Thymus (tissue), 11 donors: ENCODE measurements at regions not wholly inside any gene's neighbourhood (a gene's known extent, or its start where the extent isn't known, plus 50 kb on each side); places are given as distances from the start of the nearest gene placed in this dataset.
"Not testable (repeated sequence)": the region's sequence is repeated elsewhere in the genome, so short reads cannot be mapped to it uniquely, and the experiment has no call there.

Experiments used
- DNase-seq, 9 donors: peaks; one replicate each; pipeline ENCODE4 v3.0.0-alpha.2; 2013; ENCODE audit warnings: low spot score in 9 of 9, low read depth in 6 of 9, missing footprints in 1 of 9
- H3K27ac ChIP-seq, 2 donors: one replicate each; pipeline ENCODE4 v1.5.1; 2013; ENCODE audit warnings: control low read depth in 1 of 2, low read depth in 1 of 2, low read length in 1 of 2, mild to moderate bottlenecking in 1 of 2, moderate library complexity in 1 of 2
- H3K27me3 ChIP-seq, 2 donors: one replicate each; pipeline ENCODE4 v1.5.1; 2013; ENCODE audit warnings: low read length in 1 of 2; ENCODE audit not compliant: control insufficient read depth in 2 of 2, insufficient read depth in 1 of 2
- H3K36me3 ChIP-seq, 2 donors: one replicate each; pipeline ENCODE4 v1.5.1; 2013; ENCODE audit warnings: low read length in 1 of 2, mild to moderate bottlenecking in 1 of 2, moderate library complexity in 1 of 2; ENCODE audit not compliant: control insufficient read depth in 2 of 2, insufficient read depth in 2 of 2
- H3K4me1 ChIP-seq, 2 donors: one replicate each; pipeline ENCODE4 v1.5.1; 2013; ENCODE audit warnings: low read length in 2 of 2; ENCODE audit not compliant: control insufficient read depth in 2 of 2, insufficient read depth in 2 of 2
- H3K4me3 ChIP-seq, 2 donors: one replicate each; pipeline ENCODE4 v1.5.1; 2013; ENCODE audit warnings: low read length in 2 of 2, control low read depth in 1 of 2, mild to moderate bottlenecking in 1 of 2
- H3K9me3 ChIP-seq, 2 donors: one replicate each; pipeline ENCODE4 v1.5.1; 2013; ENCODE audit warnings: low read length in 1 of 2, mild to moderate bottlenecking in 1 of 2; ENCODE audit not compliant: control insufficient read depth in 2 of 2, insufficient read depth in 1 of 2
- WGBS: extraction: QIAGEN DNeasy Blood & Tissue Kit; methylation state at CpG from one replicate; pipeline ENCODE4 v1.1.7; 2013; 5-methylcytosine and 5-hydroxymethylcytosine counted together
- donor health status: healthy.

- no peak for DNase-seq
Measured at GRCh38 chr16:31713945-31714902, 159.4 kb upstream of the ZNF267 start.

GRCh38 chr16:31714903-31715504 lies 158.6 kb upstream of the ZNF267 start:
- H3K27ac ChIP-seq: no peak overlapping the region
- WGBS: 41% methylated on average over 2 of the region's 2 CpGs

More at GRCh38 chr16:31713945-31714902, 159.4 kb upstream of the ZNF267 start:
- H3K4me1 ChIP-seq: peaks cover 13 to 18% of the 10 kb centered on the region in 2 donors
- peaks cover 0 to 2% of the 10 kb centered on the region in 2 donors for H3K9me3 ChIP-seq
- H3K27me3 ChIP-seq: no peaks in the 10 kb centered on the region
- H3K27ac ChIP-seq: peak overlapping the region in 1 of 2 donors; percentile 56
- peaks cover 4 to 5% of the 10 kb centered on the region in 2 donors for H3K36me3 ChIP-seq
- H3K4me3 ChIP-seq: peak overlapping the region; percentile 80 to 87
- 70% methylated on average over 12 of the region's 12 CpGs for WGBS

DNA sequence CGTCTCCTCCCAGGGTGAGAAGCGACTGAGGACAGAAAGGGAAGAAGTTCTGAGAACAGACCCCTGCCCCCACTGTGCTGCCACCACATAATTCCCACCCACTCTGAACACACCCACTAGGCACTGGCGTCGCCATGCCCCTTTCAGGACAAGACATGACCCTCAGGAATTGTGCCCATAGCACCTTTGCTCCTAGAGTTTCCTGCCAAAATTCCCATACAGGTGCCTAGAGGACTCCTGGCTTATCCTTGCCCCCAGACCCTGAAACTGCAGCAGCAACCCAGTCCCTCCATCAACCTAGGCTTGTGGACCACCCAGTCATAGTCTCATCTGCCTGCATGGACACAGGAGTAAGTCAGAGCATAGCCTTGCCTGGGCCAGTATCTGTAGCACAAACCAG lies 157.7 kb upstream of the ZNF267 start:
- Histone ChIP-seq H3K9me3 (peaks cover 0 to 2% of the 10 kb centered on the region in 2 donors), H3K4me3 (no peak overlapping the region), H3K36me3 (peaks cover 4% of the 10 kb centered on the region in 2 donors), H3K4me1 (peaks cover 13 to 16% of the 10 kb centered on the region in 2 donors), H3K27ac (no peak overlapping the region), H3K27me3 (no peaks in the 10 kb centered on the region)
- 98% methylated on average over 4 of the region's 4 CpGs for WGBS
- no peak for DNase-seq

More at GRCh38 chr16:31714903-31715504, 158.6 kb upstream of the ZNF267 start:
- H3K4me1 ChIP-seq: peaks cover 13 to 16% of the 10 kb centered on the region in 2 donors
- DNase-seq: peak in 1 of 9 donors; percentile 19
- H3K27me3 ChIP-seq: no peaks in the 10 kb centered on the region
- peaks cover 4% of the 10 kb centered on the region in 2 donors for H3K36me3 ChIP-seq
- peaks cover 0 to 2% of the 10 kb centered on the region in 2 donors for H3K9me3 ChIP-seq
- no peak overlapping the region for H3K4me3 ChIP-seq

DNA sequence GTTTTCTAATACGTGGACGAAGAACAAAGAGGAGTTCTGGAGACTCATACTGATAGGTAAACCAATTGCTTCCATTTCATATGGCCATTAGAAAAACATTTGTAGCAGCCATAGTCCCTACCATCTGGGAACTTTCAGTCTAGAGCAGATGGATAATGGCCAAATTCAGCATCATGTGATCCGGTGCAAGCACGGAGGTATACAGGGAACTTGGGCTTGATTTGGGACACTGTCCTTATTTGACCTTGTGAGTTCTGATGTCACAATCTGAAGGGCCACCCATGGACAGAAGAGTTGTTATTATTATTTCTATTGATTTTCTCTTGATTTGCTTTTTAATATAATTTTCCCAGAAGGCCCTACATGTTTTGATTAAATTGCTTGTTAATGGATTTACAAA lies 154.6 kb upstream of the ZNF267 start:
- DNase-seq: no peak
- Histone ChIP-seq H3K9me3 (peaks cover 0 to 2% of the 10 kb centered on the region in 2 donors), H3K27me3 (no peaks in the 10 kb centered on the region), H3K27ac (no peak overlapping the region), H3K4me3 (no peak overlapping the region), H3K36me3 (peaks cover 9 to 10% of the 10 kb centered on the region in 2 donors), H3K4me1 (peaks cover 13 to 16% of the 10 kb centered on the region in 2 donors)
- 96% methylated on average over 4 of the region's 4 CpGs for WGBS

GRCh38 chr16:31727553-31727952 lies 146.1 kb upstream of the ZNF267 start:
- no peak overlapping the region for H3K4me3 ChIP-seq
- H3K27me3 ChIP-seq: no peaks in the 10 kb centered on the region
- H3K36me3 ChIP-seq: peaks cover 10 to 12% of the 10 kb centered on the region in 2 donors
- DNase-seq: no peak
- no peaks in the 10 kb centered on the region for H3K4me1 ChIP-seq
- H3K9me3 ChIP-seq: no peaks in the 10 kb centered on the region
- no peak overlapping the region for H3K27ac ChIP-seq

GRCh38 chr16:31734265-31734664 lies 139.3 kb upstream of the ZNF267 start:
- WGBS: 98% methylated on average over 3 of the region's 3 CpGs
- no peaks in the 10 kb centered on the region for H3K27me3 ChIP-seq
- no peaks in the 10 kb centered on the region for H3K4me1 ChIP-seq
- no peaks in the 10 kb centered on the region for H3K9me3 ChIP-seq
- no peak overlapping the region for H3K4me3 ChIP-seq
- H3K36me3 ChIP-seq: peaks cover 4 to 5% of the 10 kb centered on the region in 2 donors
- no peak for DNase-seq
- H3K27ac ChIP-seq: no peak overlapping the region

GRCh38 chr16:31745098-31745497 lies 128.5 kb upstream of the ZNF267 start:
- not testable (repeated sequence) for H3K27ac ChIP-seq, H3K4me3 ChIP-seq, DNase-seq, H3K4me1 ChIP-seq, H3K36me3 ChIP-seq, H3K27me3 ChIP-seq
- peaks cover 8 to 11% of the 10 kb centered on the region in 2 donors for H3K9me3 ChIP-seq

- over 99% methylated on average over 2 of the region's 2 CpGs for WGBS
- no peak overlapping the region for H3K27ac ChIP-seq
- H3K4me3 ChIP-seq: no peak overlapping the region
- H3K9me3 ChIP-seq: peaks cover 8 to 15% of the 10 kb centered on the region in 2 donors
- H3K4me1 ChIP-seq: no peaks in the 10 kb centered on the region
- DNase-seq: no peak
- no peaks in the 10 kb centered on the region for H3K27me3 ChIP-seq
- H3K36me3 ChIP-seq: peaks cover 0 to 10% of the 10 kb centered on the region in 2 donors
Measured at GRCh38 chr16:31745900-31746299, 127.7 kb upstream of the ZNF267 start.

DNA sequence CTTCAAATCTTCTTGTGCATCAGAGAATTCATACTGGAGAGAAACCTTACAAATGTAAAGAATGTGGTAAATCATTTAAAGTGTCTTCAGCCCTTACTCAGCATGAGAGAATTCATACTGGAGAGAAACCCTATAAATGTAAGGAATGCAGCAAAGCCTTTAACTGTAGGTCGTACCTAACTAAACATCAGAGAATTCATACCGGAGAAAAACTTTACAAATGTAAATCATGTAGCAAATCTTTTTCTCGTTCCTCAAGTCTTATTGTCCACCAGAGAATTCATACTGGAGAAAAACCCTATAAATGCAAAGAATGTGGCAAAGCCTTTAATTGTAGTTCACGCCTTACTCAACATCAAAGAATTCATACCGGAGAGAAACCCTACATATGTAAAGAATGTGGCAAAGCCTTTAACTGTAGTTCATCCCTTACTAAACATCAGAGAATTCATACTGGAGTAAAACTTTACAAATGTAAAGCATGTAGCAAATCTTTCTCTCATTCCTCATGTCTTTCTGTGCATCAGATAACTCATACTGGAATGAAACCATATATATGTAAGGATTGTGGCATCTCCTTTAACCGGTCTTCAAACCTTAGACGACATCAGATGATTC lies 118.5 kb upstream of the ZNF267 start:
- H3K9me3 ChIP-seq: peaks cover 5 to 9% of the 10 kb centered on the region in 2 donors
- DNase-seq: no peak
- H3K4me1 ChIP-seq: no peaks in the 10 kb centered on the region
- 92% methylated on average over 7 of the region's 7 CpGs for WGBS
- no peaks in the 10 kb centered on the region for H3K27me3 ChIP-seq
- H3K36me3 ChIP-seq: peaks cover 0 to 12% of the 10 kb centered on the region in 2 donors
- no peak overlapping the region for H3K27ac ChIP-seq
- H3K4me3 ChIP-seq: no peak overlapping the region
